GM12892 (cell line): ENCODE measurements at regions not wholly inside any gene's neighbourhood (a gene's known extent, or its start where the extent isn't known, plus 50 kb on each side); places are given as distances from the start of the nearest gene placed in this dataset.

Experiments
- POLR2A ChIP-seq: IDR thresholded peaks from 2 replicates; pipeline ENCODE4 v1.6.1; 2011; ENCODE audit warnings: low read depth, low read length, control low read depth
- POLR2AphosphoS5 ChIP-seq: IDR thresholded peaks from 2 replicates; pipeline ENCODE4 v1.6.1; 2011; ENCODE audit warnings: low read depth, low read length, control low read depth
- TAF1 ChIP-seq: IDR thresholded peaks from 2 replicates; pipeline ENCODE4 v1.6.1; 2011; ENCODE audit warnings: low read depth, mild to moderate bottlenecking, control low read depth, low read length, borderline replicate concordance

DNA sequence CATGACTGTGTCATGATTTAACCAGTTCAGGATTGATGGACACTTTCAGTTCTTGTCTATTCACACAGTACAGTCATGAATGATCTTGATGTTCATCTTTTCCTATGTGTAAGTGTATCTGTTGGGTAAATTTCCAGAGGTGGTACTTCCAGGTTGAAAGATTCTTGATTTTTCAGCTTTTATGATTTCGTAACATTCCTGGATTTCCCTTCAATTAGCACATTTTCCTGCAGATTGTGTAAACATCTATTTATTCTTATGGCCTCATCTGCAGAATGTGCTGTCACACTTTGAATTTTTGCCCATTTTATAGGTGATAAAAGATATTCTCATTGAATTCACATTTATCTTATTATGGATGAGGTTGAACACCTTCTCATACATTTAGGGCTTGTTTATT, 222.0 kb upstream of the FOXQ1 start:
- TF ChIP-seq POLR2A, result no peak
- no peak for TF ChIP-seq POLR2AphosphoS5
- no peak for TF ChIP-seq TAF1
